DMS153 (cell line): ENCODE measurements at regions not wholly inside any gene's neighbourhood (a gene's known extent, or its start where the extent isn't known, plus 50 kb on each side); places are given as distances from the start of the nearest gene placed in this dataset.

Experiments
- DNase-seq: peaks from one replicate; lab custom pipeline; 2025; lab: John Stamatoyannopoulos, UW

- DNase-seq: no peak
Measured at GRCh38 chr11:26035696-26036095, 296.2 kb upstream of the ANO3 start.

- no peak for DNase-seq
Measured at GRCh38 chr11:26037716-26038115, 294.2 kb upstream of the ANO3 start.

GRCh38 chr11:26040339-26040738 is 291.6 kb upstream of the ANO3 start:
- no peak for DNase-seq

GRCh38 chr11:26042113-26042512 is 289.8 kb upstream of the ANO3 start:
- DNase-seq: no peak

- no peak for DNase-seq
Measured at GRCh38 chr11:26043665-26044064, 288.3 kb upstream of the ANO3 start.

GRCh38 chr11:26044389-26044788 is 287.5 kb upstream of the ANO3 start:
- no peak for DNase-seq

- no peak for DNase-seq
Measured at GRCh38 chr11:26045082-26045481, 286.8 kb upstream of the ANO3 start.

- no peak for DNase-seq
Measured at GRCh38 chr11:26048271-26048670, 283.7 kb upstream of the ANO3 start.

GRCh38 chr11:26053966-26054365 is 278.0 kb upstream of the ANO3 start:
- no peak for DNase-seq

- no peak for DNase-seq
Measured at GRCh38 chr11:26062660-26063059, 269.3 kb upstream of the ANO3 start.

- DNase-seq: no peak
Measured at GRCh38 chr11:26063915-26064314, 268.0 kb upstream of the ANO3 start.

GRCh38 chr11:26065944-26066343 is 266.0 kb upstream of the ANO3 start:
- DNase-seq: no peak

GRCh38 chr11:26070714-26071380 is 261.1 kb upstream of the ANO3 start:
- no peak for DNase-seq

GRCh38 chr11:26072614-26073153 is 259.2 kb upstream of the ANO3 start:
- no peak for DNase-seq

- DNase-seq: no peak
Measured at GRCh38 chr11:26073646-26074045, 258.3 kb upstream of the ANO3 start.

GRCh38 chr11:26076233-26076990 is 255.5 kb upstream of the ANO3 start:
- DNase-seq: no peak

- no peak for DNase-seq
Measured at GRCh38 chr11:26078231-26078821, 253.6 kb upstream of the ANO3 start.

GRCh38 chr11:26084313-26084712 is 247.6 kb upstream of the ANO3 start:
- no peak for DNase-seq

- DNase-seq: no peak
Measured at GRCh38 chr11:26086028-26086427, 245.9 kb upstream of the ANO3 start.

GRCh38 chr11:26087120-26087935 is 244.6 kb upstream of the ANO3 start:
- DNase-seq: no peak

- DNase-seq: no peak
Measured at GRCh38 chr11:26088391-26088790, 243.5 kb upstream of the ANO3 start.

- DNase-seq: no peak
Measured at GRCh38 chr11:26090651-26091050, 241.3 kb upstream of the ANO3 start.
